Body of pancreas (tissue), 4 donors: ENCODE measurements at regions not wholly inside any gene's neighbourhood (a gene's known extent, or its start where the extent isn't known, plus 50 kb on each side); places are given as distances from the start of the nearest gene placed in this dataset.

Experiments used
- POLR2A ChIP-seq, 3 donors: fragments of 450-650 bp; IDR thresholded peaks; one replicate each; pipeline ENCODE4 v1.6.1; 2016; ENCODE audit warnings: antibody characterized with exemption in 3 of 3, mild to moderate bottlenecking in 2 of 3
- TF ChIP-seq, protein P1 (sequence below), 7 experiments: fragments of 450-650 bp in 4 of 7; fragments of 200-600 bp in 3 of 7; sonication (generic) in 3 of 7; IDR thresholded peaks; one replicate each; pipeline ENCODE4 v1.5.1; 2016 to 2019; ENCODE audit warnings: antibody characterized with exemption in 7 of 7

DNA sequence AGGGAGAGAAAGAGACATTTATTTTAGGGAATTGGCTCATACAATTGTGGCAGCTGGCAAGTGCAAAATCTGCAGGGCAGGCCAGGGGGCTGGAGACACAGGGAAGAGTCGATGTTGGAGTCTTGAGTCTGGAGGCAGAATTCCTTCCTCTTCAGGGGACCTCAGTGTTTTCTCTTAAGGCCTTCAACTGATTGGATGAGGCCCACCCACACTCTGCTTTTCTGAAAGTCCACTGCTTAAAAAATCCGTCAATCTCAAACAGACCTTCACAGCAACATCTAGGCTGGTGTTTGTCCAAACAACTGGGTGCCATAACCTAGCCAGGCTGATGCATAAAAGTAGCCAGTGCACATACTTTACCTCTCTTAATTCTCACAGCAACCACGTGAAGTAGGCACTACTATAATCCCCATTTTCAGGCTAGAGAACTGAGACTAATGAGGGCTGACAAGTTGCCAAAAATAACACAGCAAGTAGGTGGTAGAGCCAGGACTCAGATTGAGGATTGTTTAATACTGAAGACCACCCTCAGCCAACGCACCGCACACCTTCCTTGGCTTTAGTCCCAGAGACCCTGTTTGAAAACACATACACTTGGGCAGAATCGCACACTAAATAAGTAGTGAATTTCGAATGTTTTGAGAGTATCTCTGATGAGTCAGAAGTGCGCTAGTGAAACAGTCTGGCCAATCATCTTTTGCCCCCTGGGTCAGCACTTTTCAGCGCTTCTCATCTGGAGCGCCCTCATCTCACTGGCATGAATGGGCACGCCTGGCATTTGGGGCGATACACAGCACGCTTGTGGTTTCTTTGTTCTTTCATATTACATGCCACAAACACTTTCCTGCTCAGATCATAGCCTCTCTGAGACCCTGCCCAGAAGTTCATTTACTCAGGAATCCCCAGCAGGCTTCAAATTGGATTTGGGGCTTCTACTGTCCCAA, 591.4 kb downstream of the CCDC171 start:
- TF ChIP-seq, protein P1, sequence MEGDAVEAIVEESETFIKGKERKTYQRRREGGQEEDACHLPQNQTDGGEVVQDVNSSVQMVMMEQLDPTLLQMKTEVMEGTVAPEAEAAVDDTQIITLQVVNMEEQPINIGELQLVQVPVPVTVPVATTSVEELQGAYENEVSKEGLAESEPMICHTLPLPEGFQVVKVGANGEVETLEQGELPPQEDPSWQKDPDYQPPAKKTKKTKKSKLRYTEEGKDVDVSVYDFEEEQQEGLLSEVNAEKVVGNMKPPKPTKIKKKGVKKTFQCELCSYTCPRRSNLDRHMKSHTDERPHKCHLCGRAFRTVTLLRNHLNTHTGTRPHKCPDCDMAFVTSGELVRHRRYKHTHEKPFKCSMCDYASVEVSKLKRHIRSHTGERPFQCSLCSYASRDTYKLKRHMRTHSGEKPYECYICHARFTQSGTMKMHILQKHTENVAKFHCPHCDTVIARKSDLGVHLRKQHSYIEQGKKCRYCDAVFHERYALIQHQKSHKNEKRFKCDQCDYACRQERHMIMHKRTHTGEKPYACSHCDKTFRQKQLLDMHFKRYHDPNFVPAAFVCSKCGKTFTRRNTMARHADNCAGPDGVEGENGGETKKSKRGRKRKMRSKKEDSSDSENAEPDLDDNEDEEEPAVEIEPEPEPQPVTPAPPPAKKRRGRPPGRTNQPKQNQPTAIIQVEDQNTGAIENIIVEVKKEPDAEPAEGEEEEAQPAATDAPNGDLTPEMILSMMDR (IDR thresholded peaks at IDR 0.05): no peak
- no peak for TF ChIP-seq POLR2A (IDR thresholded peaks at IDR 0.05)
